ENCODE measurements at regions not wholly inside any gene's neighbourhood (a gene's known extent, or its start where the extent isn't known, plus 50 kb on each side); places are given as distances from the start of the nearest gene placed in this dataset.

- DNase-seq, result no peak
Observed at GRCh38 chr9:108674766-108675530, 180.8 kb downstream of the ACTL7B start.

- no peak for DNase-seq
Observed at GRCh38 chr9:108673386-108673785, 182.4 kb downstream of the ACTL7B start.

- no peak for DNase-seq
Observed at GRCh38 chr9:108672475-108673190, 183.2 kb downstream of the ACTL7B start.

GRCh38 chr9:108671794-108672193, 184.0 kb downstream of the ACTL7B start:
- DNase-seq, result no peak

- no peak for DNase-seq
Observed at GRCh38 chr9:108671176-108671575, 184.6 kb downstream of the ACTL7B start.

- no peak for DNase-seq
Observed at GRCh38 chr9:108668938-108669335, 186.8 kb downstream of the ACTL7B start.

GRCh38 chr9:108668191-108668937, 187.4 kb downstream of the ACTL7B start:
- DNase-seq, result no peak

GRCh38 chr9:108666240-108666784, 189.5 kb downstream of the ACTL7B start:
- DNase-seq, result no peak

GRCh38 chr9:108665521-108666239, 190.1 kb downstream of the ACTL7B start:
- DNase-seq, result no peak

GRCh38 chr9:108664309-108665255, 191.2 kb downstream of the ACTL7B start:
- no peak for DNase-seq

GRCh38 chr9:108663422-108663821, 192.4 kb downstream of the ACTL7B start:
- no peak for DNase-seq

- DNase-seq, result no peak
Observed at GRCh38 chr9:108662956-108663355, 192.8 kb downstream of the ACTL7B start.

- no peak for DNase-seq
Observed at GRCh38 chr9:108662091-108662875, 193.5 kb downstream of the ACTL7B start.

- no peak for DNase-seq
Observed at GRCh38 chr9:108656566-108656965, 199.2 kb downstream of the ACTL7B start.

GRCh38 chr9:108655818-108656217, 200.0 kb downstream of the ACTL7B start:
- no peak for DNase-seq

- DNase-seq, result no peak
Observed at GRCh38 chr9:108654566-108654965, 201.2 kb downstream of the ACTL7B start.

- DNase-seq, result no peak
Observed at GRCh38 chr9:108652851-108653250, 202.9 kb downstream of the ACTL7B start.

GRCh38 chr9:108650826-108651225, 205.0 kb downstream of the ACTL7B start:
- no peak for DNase-seq

- DNase-seq, result no peak
Observed at GRCh38 chr9:108645520-108645919, 210.3 kb downstream of the ACTL7B start.

GRCh38 chr9:108643731-108644510, 211.9 kb downstream of the ACTL7B start:
- no peak for DNase-seq

Data from NCI-H524 treated with DMSO at 0.1 percent for 48 hours (cell line).